ENCODE measurements at regions not wholly inside any gene's neighbourhood (a gene's known extent, or its start where the extent isn't known, plus 50 kb on each side); places are given as distances from the start of the nearest gene placed in this dataset.

DNA sequence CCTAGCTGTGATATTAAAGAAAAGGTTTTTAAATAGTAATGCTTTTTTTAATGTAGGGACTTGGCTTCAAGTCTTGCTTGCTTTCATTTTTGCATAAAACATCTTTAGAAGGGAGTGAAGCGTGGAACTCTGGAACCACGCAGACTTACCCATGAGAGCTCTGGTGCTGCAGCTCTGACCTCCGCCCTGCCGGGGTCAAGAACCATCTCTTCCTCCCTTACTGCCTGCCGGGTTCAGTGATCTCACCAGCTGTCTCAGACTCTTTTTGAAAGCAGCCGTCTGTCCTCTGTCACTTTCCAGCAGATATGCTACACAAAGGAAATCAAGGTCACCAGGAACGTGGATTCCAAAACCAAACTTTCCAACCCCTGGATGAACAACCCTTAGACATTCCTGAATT is 353.8 kb downstream of the GPR37 start:
- no peak overlapping the region for H3K4me2 ChIP-seq (ENCODE audit: insufficient read depth in 1 of 2, low read depth in 2 of 2, low read length in 2 of 2)
- 0 out of 2 replicates have a peak overlapping the region, but pooled peaks have one; percentile 21 for H2AFZ ChIP-seq (ENCODE audit: low read length)
- H2BK12ac ChIP-seq (ENCODE audit: low read depth, low read length) = no peak overlapping the region
- H3K14ac ChIP-seq (ENCODE audit: insufficient read length) = no peak overlapping the region
- no peak overlapping the region for H3K56ac ChIP-seq (replicated peaks; ENCODE audit: insufficient read length, low read depth, low read length)
- H2BK5ac ChIP-seq (ENCODE audit: low read depth, low read length) = no peak overlapping the region
- H4K91ac ChIP-seq (replicated peaks; ENCODE audit: insufficient read length, low read length) = no peak overlapping the region
- no peak overlapping the region for H3K18ac ChIP-seq (ENCODE audit: extremely low read depth, low read length)
- no peak overlapping the region for H3K27ac ChIP-seq (ENCODE audit: low read depth, low read length)
- no peak overlapping the region for H3K4ac ChIP-seq (replicated peaks; ENCODE audit: insufficient read length, low read depth, low read length)
- TF ChIP-seq GTF2F1 (IDR thresholded peaks at IDR 0.05; ENCODE audit: borderline replicate concordance, low read depth, low read length) = no peak
- TF ChIP-seq RAD21 (IDR thresholded peaks at IDR 0.05 in 1 of 2, conservative IDR thresholded peaks at IDR 0.05 in 1 of 2; ENCODE audit: low read depth in 2 of 2, low read length in 2 of 2) = no peak
- no peak for TF ChIP-seq JUN (IDR thresholded peaks at IDR 0.05; ENCODE audit: low read depth, low read length)
- TF ChIP-seq, protein P1, sequence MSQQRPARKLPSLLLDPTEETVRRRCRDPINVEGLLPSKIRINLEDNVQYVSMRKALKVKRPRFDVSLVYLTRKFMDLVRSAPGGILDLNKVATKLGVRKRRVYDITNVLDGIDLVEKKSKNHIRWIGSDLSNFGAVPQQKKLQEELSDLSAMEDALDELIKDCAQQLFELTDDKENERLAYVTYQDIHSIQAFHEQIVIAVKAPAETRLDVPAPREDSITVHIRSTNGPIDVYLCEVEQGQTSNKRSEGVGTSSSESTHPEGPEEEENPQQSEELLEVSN (IDR thresholded peaks at IDR 0.05) = no peak
- TF ChIP-seq SP1 (IDR thresholded peaks at IDR 0.05; ENCODE audit: low read depth, low read length) = no peak
- no peak for TF ChIP-seq NANOG (IDR thresholded peaks at IDR 0.05; ENCODE audit: insufficient read depth, low read depth, low read length, poor library complexity, severe bottlenecking)
- no peak overlapping the region for H3K9ac ChIP-seq (replicated peaks in 1 of 4; ENCODE audit: extremely low read depth in 1 of 4, low read depth in 3 of 4, low read length in 3 of 4)
- 92% methylated on average over 7 of the region's 7 CpGs; no CpG with 5 or more reads in 1 of the 2 experiments for WGBS, 2 experiments (ENCODE audit: extremely low coverage in 1 of 2, insufficient coverage in 1 of 2, insufficient read length in 1 of 2, insufficient replicate concordance in 2 of 2, low coverage in 1 of 2, low lambda C conversion rate in 2 of 2, missing lambda C conversion rate in 1 of 2)
- no peaks in the 10 kb centered on the region for H3K23me2 ChIP-seq (ENCODE audit: low read depth, low read length)
- no peak overlapping the region for H2AK5ac ChIP-seq (ENCODE audit: low read depth, low read length)
- no peak overlapping the region for H2BK120ac ChIP-seq (replicated peaks; ENCODE audit: low read depth, low read length)
- H2BK20ac ChIP-seq (ENCODE audit: low read length) = no peak overlapping the region
- no peaks in the 10 kb centered on the region for H3K27me3 ChIP-seq (replicated peaks in 1 of 4; ENCODE audit: control insufficient read depth in 3 of 4, extremely low read depth in 1 of 4, insufficient read depth in 3 of 4, low read length in 3 of 4)
- H4K5ac ChIP-seq (ENCODE audit: insufficient read length, low read depth, low read length) = no peak overlapping the region
- H3K4me1 ChIP-seq (replicated peaks in 1 of 4; ENCODE audit: control insufficient read depth in 3 of 4, insufficient read depth in 4 of 4, low read length in 3 of 4) = no peaks in the 10 kb centered on the region
- CTCF ChIA-PET (ENCODE audit: partially characterized antibody) = interaction anchor here (0.6 kb wide), 2 partner anchors 38 to 290 kb away, joined by 3 read pairs; no protein-coding TSS in a partner anchor
- no peak overlapping the region for H3K23ac ChIP-seq (ENCODE audit: insufficient read length)
- H3K4me3 ChIP-seq (ENCODE audit: extremely low read depth in 1 of 4, insufficient read depth in 2 of 4, low read depth in 3 of 4, low read length in 4 of 4) = no peak overlapping the region
- DNase-seq (ENCODE audit: low read depth in 1 of 2, low spot score in 2 of 2) = no peak
- no peak overlapping the region for H2BK15ac ChIP-seq (ENCODE audit: low read length)
- no peak for FAIRE-seq
- H3K36me3 ChIP-seq (ENCODE audit: control insufficient read depth in 2 of 4, insufficient read depth in 4 of 4, low read length in 3 of 4) = no peaks in the 10 kb centered on the region
- H4K20me1 ChIP-seq (replicated peaks in 1 of 2; ENCODE audit: control insufficient read depth in 1 of 2, insufficient read depth in 2 of 2, low read length in 2 of 2) = no peaks in the 10 kb centered on the region
- H3K79me2 ChIP-seq (ENCODE audit: control insufficient read depth in 1 of 2, insufficient read depth in 2 of 2, low read length in 2 of 2) = no peaks in the 10 kb centered on the region
- POLR2A ChIA-PET (ENCODE audit: partially characterized antibody) = no interaction called here
- H4K8ac ChIP-seq (ENCODE audit: extremely low read depth, insufficient read depth, low read length) = peak overlapping the region; percentile 91
- H3K9me3 ChIP-seq (ENCODE audit: insufficient read depth in 2 of 2, low read depth in 1 of 2, low read length in 1 of 2) = no peaks in the 10 kb centered on the region
- H3K79me1 ChIP-seq (ENCODE audit: low read depth, low read length) = no peaks in the 10 kb centered on the region
